ENCODE measurements at regions not wholly inside any gene's neighbourhood (a gene's known extent, or its start where the extent isn't known, plus 50 kb on each side); places are given as distances from the start of the nearest gene placed in this dataset.
"Not testable (repeated sequence)": the region's sequence is repeated elsewhere in the genome, so short reads cannot be mapped to it uniquely, and the experiment has no call there.

DNA sequence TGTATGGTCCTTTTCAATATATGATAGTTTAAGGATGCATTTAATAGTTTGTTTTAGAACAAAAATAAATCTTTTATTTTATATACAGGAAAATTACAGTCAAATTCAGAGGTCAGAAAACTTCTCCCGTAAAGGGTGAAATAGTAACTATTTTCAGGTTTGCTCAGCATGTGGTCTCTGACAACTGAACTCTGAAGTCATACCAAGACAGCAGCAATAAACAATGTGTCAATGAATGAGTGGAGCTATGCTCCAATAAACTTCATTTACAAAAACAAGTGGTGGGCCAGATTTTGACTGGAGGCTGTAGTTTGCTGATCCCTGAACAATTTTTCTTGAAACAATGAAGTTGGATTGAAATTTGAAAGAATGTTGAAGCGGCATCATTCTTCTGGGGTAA is 123.6 kb downstream of the ZNF248 start:
- Histone ChIP-seq H3K9me3 (no peaks in the 10 kb centered on the region), H3K4me3 (no peak overlapping the region), H3K36me3 (no peaks in the 10 kb centered on the region), H3K27me3 (no peaks in the 10 kb centered on the region), H3K4me1 (no peaks in the 10 kb centered on the region), H3K27ac (no peak overlapping the region)
- TF ChIP-seq, protein P1, sequence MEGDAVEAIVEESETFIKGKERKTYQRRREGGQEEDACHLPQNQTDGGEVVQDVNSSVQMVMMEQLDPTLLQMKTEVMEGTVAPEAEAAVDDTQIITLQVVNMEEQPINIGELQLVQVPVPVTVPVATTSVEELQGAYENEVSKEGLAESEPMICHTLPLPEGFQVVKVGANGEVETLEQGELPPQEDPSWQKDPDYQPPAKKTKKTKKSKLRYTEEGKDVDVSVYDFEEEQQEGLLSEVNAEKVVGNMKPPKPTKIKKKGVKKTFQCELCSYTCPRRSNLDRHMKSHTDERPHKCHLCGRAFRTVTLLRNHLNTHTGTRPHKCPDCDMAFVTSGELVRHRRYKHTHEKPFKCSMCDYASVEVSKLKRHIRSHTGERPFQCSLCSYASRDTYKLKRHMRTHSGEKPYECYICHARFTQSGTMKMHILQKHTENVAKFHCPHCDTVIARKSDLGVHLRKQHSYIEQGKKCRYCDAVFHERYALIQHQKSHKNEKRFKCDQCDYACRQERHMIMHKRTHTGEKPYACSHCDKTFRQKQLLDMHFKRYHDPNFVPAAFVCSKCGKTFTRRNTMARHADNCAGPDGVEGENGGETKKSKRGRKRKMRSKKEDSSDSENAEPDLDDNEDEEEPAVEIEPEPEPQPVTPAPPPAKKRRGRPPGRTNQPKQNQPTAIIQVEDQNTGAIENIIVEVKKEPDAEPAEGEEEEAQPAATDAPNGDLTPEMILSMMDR (IDR thresholded peaks at IDR 0.05): no peak
- DNase-seq: no peak
- intact Hi-C loops (cut with DNase I; ENCODE audit: low total_unique reads): no loop called here

DNA sequence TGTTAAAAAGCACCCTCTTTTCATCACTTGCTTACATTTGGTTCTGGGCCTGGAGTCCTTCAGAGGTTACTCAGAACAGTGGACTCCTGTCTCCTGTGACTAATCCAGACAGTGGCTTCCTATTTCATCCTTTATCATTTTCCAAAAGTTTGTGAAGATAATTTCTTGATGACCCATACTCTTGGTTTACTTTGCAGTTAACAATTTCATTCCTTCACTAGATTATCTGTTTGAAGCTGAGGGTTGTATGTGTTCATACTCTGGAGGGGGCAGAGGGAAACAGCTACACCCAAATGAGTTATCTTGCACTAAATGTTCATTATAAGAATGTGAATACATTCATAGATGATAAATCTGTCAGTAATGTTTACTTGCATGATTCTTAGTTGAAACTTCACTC is 124.7 kb downstream of the ZNF248 start:
- Histone ChIP-seq H3K36me3 (no peaks in the 10 kb centered on the region), H3K4me1 (no peaks in the 10 kb centered on the region), H3K9me3 (no peaks in the 10 kb centered on the region), H3K27ac (no peak overlapping the region), H3K4me3 (no peak overlapping the region), H3K27me3 (peaks cover 0 to 3% of the 10 kb centered on the region in 2 donors)
- intact Hi-C loops (cut with DNase I; ENCODE audit: low total_unique reads): no loop called here
- no peak for DNase-seq
- TF ChIP-seq, protein P1 (IDR thresholded peaks at IDR 0.05): no peak

DNA sequence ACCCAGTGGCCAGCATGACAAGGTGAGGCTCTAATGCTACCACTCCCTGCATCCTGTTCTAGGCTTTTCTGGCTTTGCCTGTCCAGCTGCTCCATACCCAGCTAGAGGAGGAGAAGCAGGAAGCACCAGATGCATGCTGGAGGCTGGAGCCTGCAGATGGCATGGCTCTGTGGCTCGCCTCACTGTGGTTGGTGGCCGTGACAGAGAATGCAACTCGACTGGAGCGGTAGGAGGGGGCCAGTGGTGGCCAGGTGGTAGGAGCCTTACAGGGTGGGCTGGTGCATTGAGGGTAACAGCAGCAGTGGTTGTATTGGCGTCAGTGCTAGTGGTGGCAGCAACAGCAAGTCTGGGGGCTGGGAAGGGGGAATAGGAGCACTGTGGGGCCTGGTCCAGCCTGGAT is 128.6 kb downstream of the ZNF248 start:
- Histone ChIP-seq H3K27me3 (peaks cover 0 to 7% of the 10 kb centered on the region in 2 donors), H3K36me3 (no peaks in the 10 kb centered on the region), H3K27ac (no peak overlapping the region), H3K4me1 (no peaks in the 10 kb centered on the region), H3K9me3 (peaks cover 0 to 3% (median 0%) of the 10 kb centered on the region in 3 donors), H3K4me3 (no peak overlapping the region)
- intact Hi-C loops (cut with DNase I; ENCODE audit: low total_unique reads): no loop called here
- no peak for DNase-seq
- TF ChIP-seq, protein P1 (IDR thresholded peaks at IDR 0.05): no peak

DNA sequence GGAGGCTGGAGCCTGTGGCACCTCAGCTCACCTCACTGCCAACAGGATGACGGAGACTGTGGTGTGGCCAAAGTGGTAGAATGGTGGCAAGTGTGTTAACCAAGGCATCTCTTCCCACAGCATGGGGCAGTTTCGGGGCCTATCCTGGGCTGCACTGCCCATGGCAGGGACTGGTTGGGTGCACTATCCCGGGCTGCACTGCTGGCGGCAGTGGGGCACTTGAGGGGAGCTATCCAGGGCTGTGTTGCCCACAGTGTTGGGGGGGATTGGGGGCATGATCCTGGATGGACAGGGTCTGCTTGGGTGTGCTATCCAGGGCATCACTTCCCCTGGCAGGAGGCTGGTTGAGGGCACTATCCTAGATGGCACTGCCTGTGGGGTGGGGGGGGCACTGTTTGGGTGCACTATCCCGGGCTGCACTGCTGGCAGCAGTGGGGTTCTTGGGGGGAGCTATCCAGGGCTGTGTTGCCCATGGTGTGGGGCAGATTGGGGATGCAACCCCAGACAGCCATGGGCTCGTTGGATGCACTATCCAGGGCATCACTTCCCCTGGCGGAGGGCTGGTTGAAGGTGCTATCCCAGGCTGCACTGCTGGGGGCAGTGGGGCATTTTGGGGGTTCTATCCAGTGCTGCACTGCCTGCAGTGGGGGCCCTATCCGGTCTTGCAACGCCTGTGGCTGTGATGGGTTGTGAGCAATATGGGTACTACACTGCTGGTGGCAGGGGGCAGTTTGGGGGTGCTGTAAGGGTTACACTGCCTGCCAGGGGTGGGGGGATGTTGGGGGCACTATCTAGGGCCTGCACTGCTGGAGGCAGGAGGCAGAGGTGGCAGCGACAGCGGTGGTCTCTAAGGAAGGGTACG is 129.7 kb downstream of the ZNF248 start:
- Histone ChIP-seq H3K27me3 (peaks cover 0 to 7% of the 10 kb centered on the region in 2 donors), H3K9me3 (peaks cover 0 to 3% (median 0%) of the 10 kb centered on the region in 3 donors), H3K36me3 (no peaks in the 10 kb centered on the region), H3K4me1 (no peaks in the 10 kb centered on the region), H3K4me3 (no peak overlapping the region), H3K27ac (no peak overlapping the region)
- TF ChIP-seq, protein P1 (IDR thresholded peaks at IDR 0.05): no peak
- no peak for DNase-seq
- intact Hi-C loops (cut with DNase I; ENCODE audit: low total_unique reads): no loop called here

DNA sequence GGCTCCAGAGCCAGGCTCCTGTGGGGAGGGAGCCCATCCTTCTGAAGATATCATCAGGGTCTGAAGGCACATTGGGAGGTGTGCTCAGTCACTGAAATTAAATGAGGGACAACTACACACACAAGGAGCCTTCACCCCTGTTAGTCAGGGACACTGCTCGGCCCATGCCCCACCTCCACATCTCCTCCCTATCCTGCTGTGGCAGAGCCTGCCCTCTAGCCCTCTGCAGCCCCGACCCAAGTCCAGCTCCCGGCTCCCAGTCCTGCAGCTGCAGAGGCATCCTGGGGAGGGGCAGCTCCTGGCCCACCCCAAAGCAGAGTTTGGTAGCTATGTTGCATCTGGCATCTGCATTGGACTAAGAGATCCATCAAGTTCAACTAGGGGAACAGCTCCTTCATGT is 136.3 kb downstream of the ZNF248 start:
- Histone ChIP-seq H3K36me3 (no peaks in the 10 kb centered on the region), H3K27ac (no peak overlapping the region), H3K27me3 (no peaks in the 10 kb centered on the region), H3K4me1 (no peaks in the 10 kb centered on the region), H3K9me3 (no peaks in the 10 kb centered on the region), H3K4me3 (no peak overlapping the region)
- intact Hi-C loops (cut with DNase I; ENCODE audit: low total_unique reads): no loop called here
- TF ChIP-seq, protein P1 (IDR thresholded peaks at IDR 0.05): no peak
- DNase-seq: no peak

DNA sequence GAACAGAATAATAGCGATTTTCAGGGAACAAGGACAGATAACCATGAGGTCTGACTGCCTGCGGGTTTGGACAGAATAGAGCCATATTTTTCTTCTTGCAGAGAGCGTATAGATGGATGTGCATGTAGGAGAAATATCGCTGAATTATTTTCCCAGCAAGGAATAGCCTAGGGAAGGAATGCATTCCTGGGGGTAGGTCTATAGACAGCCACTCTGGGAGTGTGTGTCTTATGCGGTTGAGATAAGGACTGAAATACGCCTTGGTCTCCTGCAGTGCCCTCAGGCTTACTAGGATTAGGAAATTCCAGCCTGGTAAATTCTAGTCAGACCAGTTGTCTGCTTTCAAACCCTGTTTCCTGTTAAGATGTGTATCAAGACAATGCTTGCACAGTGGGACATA is 139.3 kb downstream of the ZNF248 start:
- H3K9me3 ChIP-seq; H3K4me3 ChIP-seq; H3K36me3 ChIP-seq; H3K4me1 ChIP-seq; H3K27me3 ChIP-seq; DNase-seq; intact Hi-C loops (cut with DNase I; ENCODE audit: low total_unique reads); H3K27ac ChIP-seq: not testable (repeated sequence)

Data from tibial artery (tissue), 4 donors.